ENCODE measurements at regions not wholly inside any gene's neighbourhood (a gene's known extent, or its start where the extent isn't known, plus 50 kb on each side); places are given as distances from the start of the nearest gene placed in this dataset.

GRCh38 chr21:40912375-40912774 is 65.4 kb upstream of the DSCAM start:
- no peak for TF ChIP-seq CTCF (IDR thresholded peaks at IDR 0.05; ENCODE audit: low read length)
- TF ChIP-seq EZH2 (IDR thresholded peaks at IDR 0.05; ENCODE audit: borderline replicate concordance, low read length) = no peak
